ENCODE measurements at regions not wholly inside any gene's neighbourhood (a gene's known extent, or its start where the extent isn't known, plus 50 kb on each side); places are given as distances from the start of the nearest gene placed in this dataset.

GRCh38 chr4:10837151-10837550, 152.6 kb upstream of the CLNK start:
- TF ChIP-seq CTCF (IDR thresholded peaks at IDR 0.05) (no peak), POLR2A (IDR thresholded peaks at IDR 0.05) (no peak)
